T-helper 1 cell treated with Interleukin-12 subunit alpha and Interleukin-12 subunit beta and Interleukin-4 antibody, amounts not matched to agents 30 μg/mL and 1 μg/mL, for 36 hours (primary cell): ENCODE measurements at regions not wholly inside any gene's neighbourhood (a gene's known extent, or its start where the extent isn't known, plus 50 kb on each side); places are given as distances from the start of the nearest gene placed in this dataset.

Source experiments
- H3K27ac Mint-ChIP-seq: one replicate; pipeline ENCODE4 v1.8.0; 2021; ENCODE audit warnings: mild to moderate bottlenecking, mixed read lengths
- H3K27me3 Mint-ChIP-seq: one replicate; pipeline ENCODE4 v1.8.0; 2021; ENCODE audit warnings: low read depth, mixed read lengths
- H3K36me3 Mint-ChIP-seq: one replicate; pipeline ENCODE4 v1.8.0; 2021; ENCODE audit warnings: low read depth, mixed read lengths
- H3K4me1 Mint-ChIP-seq: one replicate; pipeline ENCODE4 v1.8.0; 2021; ENCODE audit warnings: low read depth, mixed read lengths
- H3K4me3 Mint-ChIP-seq: one replicate; pipeline ENCODE4 v1.8.0; 2021; ENCODE audit warnings: mild to moderate bottlenecking, moderate library complexity, mixed read lengths
- H3K9me3 Mint-ChIP-seq: one replicate; pipeline ENCODE4 v1.8.0; 2021; ENCODE audit warnings: mixed read lengths

DNA sequence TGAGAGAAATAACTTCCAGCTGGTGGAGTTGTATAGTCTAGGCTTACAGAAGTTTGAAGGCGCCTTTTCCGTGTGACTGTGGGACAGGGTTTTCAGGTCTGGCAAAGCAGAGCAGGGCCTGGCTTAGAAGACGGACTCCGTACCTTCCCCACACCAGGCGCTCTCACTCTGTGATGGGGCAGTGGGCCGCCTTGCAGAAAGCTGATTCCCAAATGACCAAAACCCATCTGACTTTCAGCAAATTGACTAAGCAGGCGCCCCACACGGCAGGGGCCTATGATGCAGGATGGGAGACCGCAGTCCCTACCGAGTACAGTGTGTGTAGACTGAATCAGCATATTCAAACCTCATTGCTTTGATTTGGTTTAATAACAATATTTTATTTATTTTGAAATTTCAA, 85.8 kb upstream of the TMEM45B start:
- Mint-ChIP-seq H3K9me3 (no peaks in the 10 kb centered on the region), H3K27ac (no peak overlapping the region), H3K36me3 (no peaks in the 10 kb centered on the region), H3K4me1 (no peaks in the 10 kb centered on the region), H3K4me3 (no peak overlapping the region), H3K27me3 (no peaks in the 10 kb centered on the region)

DNA sequence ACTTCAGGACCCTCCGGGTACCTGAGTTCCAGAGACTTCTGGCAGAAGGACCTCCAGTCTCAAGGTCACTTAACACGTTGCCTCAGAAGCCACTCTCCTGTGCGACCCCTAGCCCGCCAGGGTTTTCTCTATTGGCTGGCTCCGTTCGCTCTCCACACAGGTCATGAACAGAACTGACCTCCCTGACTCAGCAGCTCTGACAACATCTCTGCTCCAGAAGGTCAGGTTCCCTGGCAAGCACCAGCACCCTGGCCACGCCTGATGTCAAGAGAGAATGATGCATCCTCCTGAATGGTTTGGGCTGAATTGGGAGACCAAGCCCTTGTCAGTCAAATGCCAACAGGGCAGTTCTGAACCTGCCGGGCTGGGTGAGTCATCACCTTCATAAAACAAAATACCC, 84.3 kb upstream of the TMEM45B start:
- no peak overlapping the region for H3K4me3 Mint-ChIP-seq
- no peaks in the 10 kb centered on the region for H3K27me3 Mint-ChIP-seq
- H3K36me3 Mint-ChIP-seq: no peaks in the 10 kb centered on the region
- no peaks in the 10 kb centered on the region for H3K4me1 Mint-ChIP-seq
- H3K27ac Mint-ChIP-seq: no peak overlapping the region
- no peaks in the 10 kb centered on the region for H3K9me3 Mint-ChIP-seq

DNA sequence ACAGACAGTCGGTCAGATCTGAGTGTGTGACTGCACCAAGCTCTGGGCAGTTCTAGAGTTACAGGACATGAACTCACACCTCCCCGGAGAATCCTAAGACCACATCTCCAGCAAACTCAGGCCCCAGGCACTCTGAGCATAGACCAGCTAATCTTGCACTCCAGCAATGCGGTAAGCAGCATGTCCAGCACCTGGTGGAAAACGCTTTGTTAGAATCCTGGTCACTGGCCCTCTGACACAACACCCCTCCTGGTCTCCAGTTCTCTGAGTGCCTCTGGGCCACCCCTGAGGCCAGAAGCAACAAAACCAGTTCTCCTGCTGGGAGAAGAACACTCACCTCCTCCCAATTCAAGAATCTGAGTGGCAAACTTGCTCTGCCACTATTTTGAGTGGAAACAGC, 82.7 kb upstream of the TMEM45B start:
- Mint-ChIP-seq H3K4me1 (no peaks in the 10 kb centered on the region), H3K4me3 (no peak overlapping the region), H3K36me3 (no peaks in the 10 kb centered on the region), H3K27me3 (no peaks in the 10 kb centered on the region), H3K9me3 (no peaks in the 10 kb centered on the region), H3K27ac (no peak overlapping the region)

- H3K9me3 Mint-ChIP-seq: no peaks in the 10 kb centered on the region
- H3K4me1 Mint-ChIP-seq: no peaks in the 10 kb centered on the region
- no peak overlapping the region for H3K4me3 Mint-ChIP-seq
- H3K36me3 Mint-ChIP-seq: no peaks in the 10 kb centered on the region
- no peak overlapping the region for H3K27ac Mint-ChIP-seq
- H3K27me3 Mint-ChIP-seq: no peaks in the 10 kb centered on the region
These were observed 82.3 kb upstream of the TMEM45B start for GRCh38 chr11:129733384-129733783.

DNA sequence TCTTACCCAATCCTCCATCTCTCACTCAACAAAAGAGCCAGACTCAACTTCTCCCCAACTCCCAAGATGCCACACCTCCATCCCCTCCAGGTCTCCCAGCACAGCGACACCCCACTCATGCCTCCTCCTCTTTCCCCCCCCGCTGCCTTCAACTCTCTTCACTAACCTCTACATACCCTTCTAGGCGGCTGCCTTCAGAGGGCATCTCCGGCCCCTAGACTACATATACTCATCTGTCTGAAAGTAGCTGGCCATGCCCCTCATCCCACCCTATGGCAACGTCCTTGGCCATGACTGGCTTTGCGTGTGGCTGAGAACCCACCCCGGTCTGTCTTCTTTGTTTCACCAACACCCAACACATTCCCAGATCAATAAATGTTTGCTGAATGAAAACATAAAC, 81.7 kb upstream of the TMEM45B start:
- Mint-ChIP-seq H3K36me3 (no peaks in the 10 kb centered on the region), H3K4me1 (no peaks in the 10 kb centered on the region), H3K27ac (no peak overlapping the region), H3K4me3 (no peak overlapping the region), H3K27me3 (no peaks in the 10 kb centered on the region), H3K9me3 (no peaks in the 10 kb centered on the region)

DNA sequence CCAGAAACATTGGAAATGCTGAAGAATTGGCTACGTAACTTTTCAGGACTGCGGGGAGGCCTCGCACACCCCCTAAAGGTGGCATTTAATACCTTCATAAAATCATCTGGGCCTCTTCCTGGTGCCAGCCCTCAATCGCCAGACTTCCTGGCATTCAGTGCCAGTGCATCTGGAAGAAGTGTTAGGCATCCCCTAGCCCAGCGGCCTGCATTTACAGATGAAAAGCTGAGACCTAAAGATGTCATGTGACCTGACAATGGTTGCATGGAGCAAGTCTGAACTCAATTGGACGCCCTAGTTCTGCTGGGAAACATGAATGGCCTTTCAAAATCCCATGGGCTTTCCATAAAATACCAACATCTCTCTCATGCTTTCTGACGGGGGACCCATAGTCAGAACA, 81.0 kb upstream of the TMEM45B start:
- H3K36me3 Mint-ChIP-seq: no peaks in the 10 kb centered on the region
- H3K4me3 Mint-ChIP-seq: no peak overlapping the region
- no peaks in the 10 kb centered on the region for H3K9me3 Mint-ChIP-seq
- no peak overlapping the region for H3K27ac Mint-ChIP-seq
- no peaks in the 10 kb centered on the region for H3K4me1 Mint-ChIP-seq
- no peaks in the 10 kb centered on the region for H3K27me3 Mint-ChIP-seq

DNA sequence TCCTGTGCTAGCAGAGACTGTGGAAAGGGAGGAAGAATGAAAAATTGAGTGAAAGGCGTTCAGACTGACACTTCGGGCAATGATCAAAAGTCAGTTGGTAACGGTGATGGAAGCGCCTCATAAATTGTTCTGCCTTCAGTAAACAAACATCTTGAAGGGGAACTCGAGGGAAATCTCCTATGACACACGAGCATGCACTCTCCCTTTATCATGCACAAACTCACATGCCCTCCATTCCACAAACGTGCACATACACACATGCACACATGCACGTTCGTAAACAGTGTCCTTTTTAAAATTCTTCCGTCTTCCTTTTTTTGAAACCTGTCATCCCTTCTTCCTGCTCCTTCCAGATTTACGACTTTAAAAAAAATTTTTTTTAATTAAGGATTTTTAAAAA, 77.8 kb upstream of the TMEM45B start:
- Mint-ChIP-seq H3K27ac (no peak overlapping the region), H3K4me1 (no peaks in the 10 kb centered on the region), H3K36me3 (no peaks in the 10 kb centered on the region), H3K27me3 (no peaks in the 10 kb centered on the region), H3K9me3 (no peaks in the 10 kb centered on the region), H3K4me3 (no peak overlapping the region)

GRCh38 chr11:129738242-129738641, 77.4 kb upstream of the TMEM45B start:
- Mint-ChIP-seq H3K27ac (no peak overlapping the region), H3K4me1 (no peaks in the 10 kb centered on the region), H3K4me3 (no peak overlapping the region), H3K27me3 (no peaks in the 10 kb centered on the region), H3K36me3 (no peaks in the 10 kb centered on the region), H3K9me3 (no peaks in the 10 kb centered on the region)

- Mint-ChIP-seq H3K27ac (no peak overlapping the region), H3K4me3 (no peak overlapping the region), H3K9me3 (no peaks in the 10 kb centered on the region), H3K4me1 (no peaks in the 10 kb centered on the region), H3K36me3 (no peaks in the 10 kb centered on the region), H3K27me3 (no peaks in the 10 kb centered on the region)
These were observed 76.3 kb upstream of the TMEM45B start for GRCh38 chr11:129739339-129739738.

DNA sequence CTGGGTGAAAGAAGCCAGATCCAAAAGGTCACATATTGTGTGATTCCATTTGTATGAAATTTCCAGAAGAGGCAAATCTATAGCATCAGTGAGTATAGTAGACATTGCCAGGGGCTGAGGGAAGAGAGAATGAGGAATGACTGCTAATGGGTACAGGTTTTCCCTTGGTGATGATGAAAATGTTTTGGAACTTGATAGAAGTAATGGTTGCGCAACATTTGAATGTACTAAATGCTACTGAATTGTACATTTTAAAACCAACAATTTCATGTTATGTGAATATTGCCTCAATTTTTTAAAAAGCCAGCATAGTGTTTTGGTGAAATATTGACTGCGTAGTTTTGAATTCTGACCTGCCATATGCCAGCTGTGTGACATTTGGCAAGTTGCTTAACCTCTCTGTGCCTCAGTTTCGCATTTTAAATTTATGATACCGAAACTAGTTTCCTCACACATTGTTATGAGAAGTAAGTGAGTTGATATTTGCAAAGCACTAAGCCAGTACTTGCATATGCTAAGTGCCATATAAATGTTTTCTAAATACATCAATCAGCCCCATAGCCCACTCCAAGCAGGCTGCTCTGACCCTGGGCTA, 75.4 kb upstream of the TMEM45B start:
- H3K27me3 Mint-ChIP-seq: no peaks in the 10 kb centered on the region
- no peak overlapping the region for H3K4me3 Mint-ChIP-seq
- H3K27ac Mint-ChIP-seq: no peak overlapping the region
- no peaks in the 10 kb centered on the region for H3K4me1 Mint-ChIP-seq
- H3K36me3 Mint-ChIP-seq: no peaks in the 10 kb centered on the region
- no peaks in the 10 kb centered on the region for H3K9me3 Mint-ChIP-seq

GRCh38 chr11:129743112-129743815, 72.4 kb upstream of the TMEM45B start:
- H3K4me1 Mint-ChIP-seq: no peaks in the 10 kb centered on the region
- H3K4me3 Mint-ChIP-seq: no peak overlapping the region
- no peak overlapping the region for H3K27ac Mint-ChIP-seq
- H3K36me3 Mint-ChIP-seq: no peaks in the 10 kb centered on the region
- no peaks in the 10 kb centered on the region for H3K9me3 Mint-ChIP-seq
- H3K27me3 Mint-ChIP-seq: no peaks in the 10 kb centered on the region

- Mint-ChIP-seq H3K9me3 (no peaks in the 10 kb centered on the region), H3K27ac (no peak overlapping the region)
These were observed 68.6 kb upstream of the TMEM45B start for GRCh38 chr11:129747071-129747470.

DNA sequence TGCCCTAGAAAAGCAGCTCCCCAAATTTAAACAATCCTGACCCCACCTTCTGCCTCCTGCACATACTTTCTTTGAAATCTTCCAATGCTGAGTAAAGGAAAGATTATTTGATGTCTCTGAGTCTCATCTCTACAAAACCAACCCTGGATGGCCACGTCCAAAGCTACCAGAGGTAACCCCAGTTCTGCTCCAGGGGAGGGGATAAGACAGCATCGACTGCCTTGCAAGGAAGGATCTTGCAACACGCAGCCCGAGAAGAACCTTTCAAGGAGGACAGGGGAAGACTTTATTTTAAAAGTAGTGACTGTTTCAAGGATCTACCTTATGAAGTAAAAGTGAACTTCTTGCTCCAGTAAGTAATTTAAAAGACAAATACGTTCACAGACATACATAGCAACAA, 66.5 kb upstream of the TMEM45B start:
- no peaks in the 10 kb centered on the region for H3K9me3 Mint-ChIP-seq
- H3K36me3 Mint-ChIP-seq: no peaks in the 10 kb centered on the region
- no peaks in the 10 kb centered on the region for H3K4me1 Mint-ChIP-seq
- H3K4me3 Mint-ChIP-seq: no peak overlapping the region
- no peak overlapping the region for H3K27ac Mint-ChIP-seq
- peaks cover 18% of the 10 kb centered on the region for H3K27me3 Mint-ChIP-seq

More at GRCh38 chr11:129747071-129747470, 68.6 kb upstream of the TMEM45B start:
- Mint-ChIP-seq H3K4me1 (no peaks in the 10 kb centered on the region), H3K27me3 (peaks cover 14% of the 10 kb centered on the region), H3K36me3 (no peaks in the 10 kb centered on the region), H3K4me3 (no peak overlapping the region)

DNA sequence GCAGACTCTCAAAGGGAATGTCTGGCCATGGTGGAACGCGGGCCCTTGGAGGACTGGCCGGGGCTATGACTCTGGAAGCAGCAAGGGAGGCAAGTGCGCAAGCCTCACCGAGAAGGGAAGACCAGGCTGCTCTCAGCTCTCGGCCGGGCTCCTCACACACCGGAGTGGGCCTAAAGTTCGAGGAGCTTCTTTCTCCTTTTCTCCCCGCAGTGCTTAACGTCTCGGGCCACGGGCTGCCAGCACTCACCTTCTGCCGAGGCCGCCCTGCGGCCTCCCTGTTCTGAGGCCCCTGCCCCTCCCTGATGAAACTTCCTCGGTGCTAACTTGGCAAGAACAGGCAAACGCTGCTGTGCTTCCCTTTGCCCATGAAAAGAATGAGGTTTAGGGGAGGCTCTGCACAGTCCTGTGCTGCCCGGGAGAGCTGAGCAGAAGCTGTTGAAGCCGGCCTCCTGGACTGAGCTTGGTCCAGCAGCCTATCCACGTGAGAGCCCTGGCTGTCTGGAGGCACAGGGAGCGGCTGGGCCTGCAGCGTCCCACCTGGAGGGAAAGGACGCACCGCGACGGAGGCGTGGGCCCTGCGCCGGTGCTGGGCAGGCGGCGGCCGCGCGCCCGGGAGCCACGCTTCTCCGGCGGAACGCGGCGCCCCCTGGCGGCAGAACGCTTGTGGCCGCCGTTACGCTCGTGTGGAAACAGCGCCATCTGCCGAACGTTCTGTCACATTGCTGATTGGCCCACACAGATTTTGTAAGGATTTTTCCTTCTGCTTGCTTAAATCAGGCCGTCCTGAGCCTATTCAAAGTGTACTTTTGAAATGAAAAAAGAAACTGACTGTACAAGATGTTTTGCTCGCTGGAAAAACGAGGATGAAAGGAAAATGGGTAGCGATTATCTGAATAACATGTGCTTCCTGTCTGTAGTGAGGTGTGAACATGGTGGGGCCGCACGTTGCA, 65.0 kb upstream of the TMEM45B start:
- H3K9me3 Mint-ChIP-seq: no peaks in the 10 kb centered on the region
- H3K27me3 Mint-ChIP-seq: peaks cover 21% of the 10 kb centered on the region
- no peaks in the 10 kb centered on the region for H3K4me1 Mint-ChIP-seq
- H3K4me3 Mint-ChIP-seq: no peak overlapping the region
- no peaks in the 10 kb centered on the region for H3K36me3 Mint-ChIP-seq
- no peak overlapping the region for H3K27ac Mint-ChIP-seq

- peaks cover 21% of the 10 kb centered on the region for H3K27me3 Mint-ChIP-seq
- no peaks in the 10 kb centered on the region for H3K9me3 Mint-ChIP-seq
- no peak overlapping the region for H3K4me3 Mint-ChIP-seq
- H3K27ac Mint-ChIP-seq: no peak overlapping the region
- H3K36me3 Mint-ChIP-seq: no peaks in the 10 kb centered on the region
- H3K4me1 Mint-ChIP-seq: no peaks in the 10 kb centered on the region
These were observed 64.1 kb upstream of the TMEM45B start for GRCh38 chr11:129751511-129751910.
